A549 (cell line): ENCODE measurements at regions not wholly inside any gene's neighbourhood (a gene's known extent, or its start where the extent isn't known, plus 50 kb on each side); places are given as distances from the start of the nearest gene placed in this dataset.

Experiments
- ATAC-seq, 2 experiments: fragments of 200-7000 bp in 1 of 2; fragments of >200 bp in 1 of 2; cut with Nextera tagmentation in 1 of 2; cut with Tn5 transposase in 1 of 2; 3 replicates each; pipeline versions ENCODE4 v1.8.0 to v1.9.1; 2018 to 2020; ENCODE audit warnings: mild to moderate bottlenecking in 1 of 2, moderate library complexity in 1 of 2
- CTCF ChIA-PET: fragments of 300-600 bp; sonication (Branson Sonifier 250); formaldehyde crosslinking; extraction: SDS; loops from one replicate; lab custom pipeline; 2021; ENCODE audit warnings: antibody characterized with exemption, inconsistent platforms; lab: Yijun Ruan, JAX
- POLR2A ChIA-PET: fragments of 350-600 bp; formaldehyde crosslinking; extraction: SDS; loops from one replicate; lab custom pipeline; 2021; ENCODE audit warnings: antibody characterized with exemption, inconsistent platforms; lab: Yijun Ruan, JAX
- DNase-seq, 2 experiments: peaks; one replicate each; pipeline versions ENCODE4 v3.0.0 to v3.0.0-alpha.2; 2011 to 2016; ENCODE audit warnings: low read depth in 1 of 2, low spot score in 1 of 2
- FAIRE-seq: peaks from 2 replicates; lab custom pipeline; 2011; peaks lifted over from hg19 to GRCh38; lab: Jason Lieb, UNC
- H3K27ac ChIP-seq, 2 experiments: fragments of >200 bp; sonication (Bioruptor Twin); formaldehyde crosslinking; 3 replicates each; pipeline ENCODE4 v1.5.1; 2016 to 2017
- H3K4me1 ChIP-seq: fragments of >200 bp; sonication (Bioruptor Twin); formaldehyde crosslinking; 3 replicates; pipeline ENCODE4 v1.6.1; 2016
- H3K4me2 ChIP-seq: fragments of >200 bp; sonication (Bioruptor Twin); formaldehyde crosslinking; 3 replicates; pipeline ENCODE4 v1.6.1; 2016
- H3K4me3 ChIP-seq: fragments of >200 bp; sonication (Bioruptor Twin); formaldehyde crosslinking; 3 replicates; pipeline ENCODE4 v1.5.1; 2016
- H3K9me3 ChIP-seq: fragments of >200 bp; sonication (Bioruptor Twin); formaldehyde crosslinking; 3 replicates; pipeline ENCODE4 v1.6.1; 2016
- ATOH8 ChIP-seq: fragments of 250-450 bp; sonication (Bioruptor Pico); IDR thresholded peaks from 2 replicates; pipeline ENCODE4 v1.5.0; 2020; ENCODE audit warnings: low read depth, mild to moderate bottlenecking, moderate library complexity
- CBX8 ChIP-seq: fragments of 200-600 bp; sonication (generic); IDR thresholded peaks from 2 replicates; pipeline ENCODE4 v1.6.1; 2016
- CEBPB ChIP-seq, 2 experiments: fragments of >200 bp in 1 of 2; sonication (Bioruptor Twin) in 1 of 2; formaldehyde crosslinking in 1 of 2; IDR thresholded peaks; 2 replicates each; pipeline ENCODE4 v1.6.1; 2012 to 2016
- ESRRA ChIP-seq: fragments of 150-350 bp; IDR thresholded peaks from 2 replicates; pipeline ENCODE4 v1.6.1; 2014; ENCODE audit warnings: mild to moderate bottlenecking, low read length, borderline replicate concordance
- FOSB ChIP-seq: fragments of 250-450 bp; sonication (Bioruptor Pico); IDR thresholded peaks from 2 replicates; pipeline ENCODE4 v1.5.0; 2020; ENCODE audit warnings: mild to moderate bottlenecking, moderate library complexity
- FOSL2 ChIP-seq, 2 experiments: fragments of 450-650 bp in 1 of 2; fragments of >200 bp in 1 of 2; sonication (Bioruptor Twin) in 1 of 2; formaldehyde crosslinking; IDR thresholded peaks; 2 replicates each; pipeline versions ENCODE4 v1.5.0 to v1.6.1; 2016 to 2020; ENCODE audit warnings: mild to moderate bottlenecking in 1 of 2, moderate library complexity in 1 of 2
- FOXS1 ChIP-seq: fragments of 250-450 bp; sonication (Bioruptor Pico); IDR thresholded peaks from 2 replicates; pipeline ENCODE4 v1.5.0; 2020; ENCODE audit warnings: mild to moderate bottlenecking, moderate library complexity
- GATA3 ChIP-seq: IDR thresholded peaks from 2 replicates; pipeline ENCODE4 v1.6.1; 2012; ENCODE audit warnings: borderline replicate concordance
- HDAC2 ChIP-seq: fragments of 200-600 bp; sonication (generic); IDR thresholded peaks from 2 replicates; pipeline ENCODE4 v1.6.1; 2016
- HEYL ChIP-seq: fragments of 250-450 bp; sonication (Bioruptor Pico); IDR thresholded peaks from 2 replicates; pipeline ENCODE4 v1.8.0; 2021; ENCODE audit warnings: mild to moderate bottlenecking, moderate library complexity
- HMGXB4 ChIP-seq: fragments of 250-450 bp; sonication (Bioruptor Pico); IDR thresholded peaks from 2 replicates; pipeline ENCODE4 v1.5.0; 2021; ENCODE audit warnings: mild to moderate bottlenecking, moderate library complexity, borderline replicate concordance
- HOXA7 ChIP-seq: fragments of 250-450 bp; sonication (Bioruptor Pico); IDR thresholded peaks from 2 replicates; pipeline ENCODE4 v1.5.0; 2020; ENCODE audit warnings: mild to moderate bottlenecking, moderate library complexity
- HOXB5 ChIP-seq: fragments of 250-450 bp; sonication (Bioruptor Pico); IDR thresholded peaks from 2 replicates; pipeline ENCODE4 v1.5.0; 2020; ENCODE audit warnings: mild to moderate bottlenecking, moderate library complexity
- JUNB ChIP-seq: fragments of >200 bp; sonication (Bioruptor Twin); formaldehyde crosslinking; IDR thresholded peaks from 2 replicates; pipeline ENCODE4 v1.6.1; 2016
- KDM1A ChIP-seq: fragments of 200-600 bp; sonication (generic); IDR thresholded peaks from 2 replicates; pipeline ENCODE4 v1.6.1; 2016; ENCODE audit warnings: low read depth, mild to moderate bottlenecking
- KDM5A ChIP-seq: fragments of 200-600 bp; sonication (generic); IDR thresholded peaks from 2 replicates; pipeline ENCODE4 v1.6.1; 2016; ENCODE audit warnings: antibody characterized with exemption, mild to moderate bottlenecking
- MAFK ChIP-seq: fragments of 450-650 bp; IDR thresholded peaks from 2 replicates; pipeline ENCODE4 v1.6.1; 2014; ENCODE audit not compliant: partially characterized antibody
- MAX ChIP-seq: IDR thresholded peaks from 2 replicates; pipeline ENCODE4 v1.6.1; 2012
- MAZ ChIP-seq: fragments of 150-350 bp; IDR thresholded peaks from 2 replicates; pipeline ENCODE4 v1.6.1; 2014; ENCODE audit warnings: antibody characterized with exemption, low read depth, low read length, borderline replicate concordance
- MYC ChIP-seq: IDR thresholded peaks from 2 replicates; pipeline ENCODE4 v1.6.1; 2012; ENCODE audit warnings: mild to moderate bottlenecking, inconsistent platforms, low read length, improper control_type of control experiment, borderline replicate concordance
- NR3C1 ChIP-seq: fragments of >200 bp; sonication (Bioruptor Twin); formaldehyde crosslinking; IDR thresholded peaks from 3 replicates; pipeline ENCODE4 v1.6.1; 2017
- POLR2AphosphoS2 ChIP-seq: conservative IDR thresholded peaks from 2 replicates; pipeline ENCODE4 v1.6.1; 2012; ENCODE audit warnings: low read length, improper control_type of control experiment, inconsistent platforms
- RFX5 ChIP-seq: fragments of 450-650 bp; IDR thresholded peaks from 2 replicates; pipeline ENCODE4 v1.7.1; 2014; ENCODE audit warnings: antibody characterized with exemption, mild to moderate bottlenecking, moderate library complexity
- TFCP2L1 ChIP-seq: fragments of 250-450 bp; sonication (Bioruptor Pico); IDR thresholded peaks from 2 replicates; pipeline ENCODE4 v1.5.0; 2021; ENCODE audit warnings: mild to moderate bottlenecking
- TP53 ChIP-seq: fragments of 250-450 bp; sonication (Bioruptor Pico); IDR thresholded peaks from 2 replicates; pipeline ENCODE4 v1.5.0; 2021; ENCODE audit warnings: mild to moderate bottlenecking, moderate library complexity
- ZC3H11A ChIP-seq: fragments of 450-650 bp; IDR thresholded peaks from 2 replicates; pipeline ENCODE4 v1.6.1; 2014; ENCODE audit warnings: antibody characterized with exemption, mild to moderate bottlenecking
- ZSCAN20 ChIP-seq: fragments of 250-450 bp; sonication (Bioruptor Pico); IDR thresholded peaks from 2 replicates; pipeline ENCODE4 v1.8.0; 2022; ENCODE audit warnings: mild to moderate bottlenecking, moderate library complexity
- WGBS: methylation state at CpG from one replicate; pipeline ENCODE4 v1.1.6; 2017; ENCODE audit errors: missing lambda C conversion rate; 5-methylcytosine and 5-hydroxymethylcytosine counted together
- TF ChIP-seq, protein P1 (sequence below): fragments of >200 bp; sonication (Bioruptor Twin); formaldehyde crosslinking; IDR thresholded peaks from 3 replicates; pipeline ENCODE4 v1.6.1; 2016
- TF ChIP-seq, protein P2 (sequence below): fragments of 200-600 bp; sonication (generic); IDR thresholded peaks from 2 replicates; pipeline ENCODE4 v1.6.1; 2016; ENCODE audit warnings: antibody characterized with exemption, mild to moderate bottlenecking, moderate library complexity

DNA sequence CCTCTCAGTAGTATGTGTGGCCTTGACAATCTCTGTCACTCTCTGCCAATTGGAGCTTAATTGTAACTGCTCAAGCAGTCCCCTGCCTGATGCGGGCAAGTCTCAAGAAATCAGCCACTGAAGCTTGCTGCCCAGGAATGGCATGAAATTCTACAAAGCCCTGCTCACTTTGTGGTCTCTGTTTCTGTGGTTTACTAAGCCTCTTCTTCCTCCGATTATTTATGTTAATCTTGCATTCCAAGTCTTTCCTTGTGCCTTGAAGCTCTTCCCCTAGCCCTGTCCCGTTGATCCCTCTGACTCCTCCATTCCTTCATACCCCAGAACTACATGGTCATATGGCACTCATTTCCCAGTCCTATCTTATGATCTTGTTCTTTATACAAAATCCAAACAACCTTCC lies 489.3 kb upstream of the CHST9 start:
- TF ChIP-seq RFX5, result no peak
- TF ChIP-seq MAX, result no peak
- no peak for TF ChIP-seq FOXS1
- H3K9me3 ChIP-seq, result no peaks in the 10 kb centered on the region
- H3K4me2 ChIP-seq, result no peak overlapping the region
- ChIA-PET CTCF (no interaction called here), POLR2A (no interaction called here)
- WGBS, result 19% methylated on average over 3 of the region's 3 CpGs
- no peak overlapping the region for H3K27ac ChIP-seq
- ATAC-seq (no peak), DNase-seq (no peak), FAIRE-seq (no peak)
- no peak overlapping the region for H3K4me3 ChIP-seq
- H3K4me1 ChIP-seq, result no peaks in the 10 kb centered on the region

GRCh38 chr18:27673861-27674260 lies 488.8 kb upstream of the CHST9 start:
- H3K27ac ChIP-seq, result no peak overlapping the region
- CTCF ChIA-PET, result no interaction called here
- TF ChIP-seq HOXA7 (CRISPR knock-in tag), result no peak
- no peak for TF ChIP-seq FOXS1
- no peak for TF ChIP-seq CEBPB (IDR thresholded peaks at IDR 0.05)
- TF ChIP-seq MYC, result no peak
- TF ChIP-seq, protein P1, sequence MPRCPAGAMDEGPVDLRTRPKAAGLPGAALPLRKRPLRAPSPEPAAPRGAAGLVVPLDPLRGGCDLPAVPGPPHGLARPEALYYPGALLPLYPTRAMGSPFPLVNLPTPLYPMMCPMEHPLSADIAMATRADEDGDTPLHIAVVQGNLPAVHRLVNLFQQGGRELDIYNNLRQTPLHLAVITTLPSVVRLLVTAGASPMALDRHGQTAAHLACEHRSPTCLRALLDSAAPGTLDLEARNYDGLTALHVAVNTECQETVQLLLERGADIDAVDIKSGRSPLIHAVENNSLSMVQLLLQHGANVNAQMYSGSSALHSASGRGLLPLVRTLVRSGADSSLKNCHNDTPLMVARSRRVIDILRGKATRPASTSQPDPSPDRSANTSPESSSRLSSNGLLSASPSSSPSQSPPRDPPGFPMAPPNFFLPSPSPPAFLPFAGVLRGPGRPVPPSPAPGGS, result no peak
- no peak for TF ChIP-seq HDAC2
- no peak for TF ChIP-seq TFCP2L1 (CRISPR knock-in tag)
- TF ChIP-seq ZC3H11A, result no peak
- no peak for TF ChIP-seq KDM5A
- TF ChIP-seq CBX8, result no peak
- no peak for TF ChIP-seq POLR2AphosphoS2
- no peak for TF ChIP-seq ESRRA
- TF ChIP-seq MAZ, result no peak
- TF ChIP-seq ATOH8 (CRISPR knock-in tag), result no peak
- no peak for TF ChIP-seq GATA3
- no peak for TF ChIP-seq TP53 (CRISPR knock-in tag)
- TF ChIP-seq KDM1A, result no peak
- no peak for TF ChIP-seq JUNB
- TF ChIP-seq, all 56 proteins: peak for 0
- Histone ChIP-seq H3K4me3 (no peak overlapping the region), H3K4me1 (no peaks in the 10 kb centered on the region), H3K9me3 (no peaks in the 10 kb centered on the region), H3K4me2 (no peak overlapping the region)
- ATAC-seq, result no peak
- no peak for FAIRE-seq
- POLR2A ChIA-PET, result no interaction called here
- no peak for DNase-seq
- no CpG with 5 or more reads among the region's 27 CpGs for WGBS

DNA sequence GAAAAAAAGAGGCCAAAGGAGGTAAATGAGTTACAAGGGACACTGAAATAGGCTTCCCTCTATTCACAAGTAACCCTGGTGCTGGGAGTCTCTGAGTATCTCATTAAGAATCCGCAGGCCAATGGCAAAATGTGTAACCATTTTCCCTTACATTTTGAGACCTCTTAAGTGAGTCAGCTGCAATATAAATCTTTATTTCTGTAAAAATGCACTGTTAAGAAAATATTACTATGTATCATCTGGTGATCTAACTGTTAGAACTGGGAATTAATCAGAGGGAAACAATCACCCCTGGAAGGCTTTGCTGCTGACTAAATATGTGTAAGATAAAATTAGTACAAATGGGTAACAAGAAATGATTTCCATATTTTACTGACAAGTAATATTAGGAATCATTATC lies 483.1 kb upstream of the CHST9 start:
- ChIA-PET CTCF (no interaction called here), POLR2A (no interaction called here)
- no peak overlapping the region for H3K4me3 ChIP-seq
- H3K9me3 ChIP-seq, result no peaks in the 10 kb centered on the region
- no peak overlapping the region for H3K4me2 ChIP-seq
- no peak overlapping the region for H3K27ac ChIP-seq
- FAIRE-seq (no peak), DNase-seq (no peak), ATAC-seq (no peak)
- 74% methylated on average over 1 of the region's 1 CpG for WGBS
- no peaks in the 10 kb centered on the region for H3K4me1 ChIP-seq
- TF ChIP-seq HOXB5 (CRISPR knock-in tag) (no peak), ZSCAN20 (CRISPR knock-in tag) (no peak), MAFK (no peak), NR3C1 (no peak), FOSB (CRISPR knock-in tag) (no peak), FOSL2 (IDR thresholded peaks at IDR 0.05) (no peak), FOSL2 (CRISPR knock-in tag; IDR thresholded peaks at IDR 0.05) (no peak), CBX8 (no peak), HMGXB4 (no peak), HEYL (CRISPR knock-in tag) (no peak), KDM1A (no peak), TP53 (CRISPR knock-in tag) (no peak)
- TF ChIP-seq, protein P2, sequence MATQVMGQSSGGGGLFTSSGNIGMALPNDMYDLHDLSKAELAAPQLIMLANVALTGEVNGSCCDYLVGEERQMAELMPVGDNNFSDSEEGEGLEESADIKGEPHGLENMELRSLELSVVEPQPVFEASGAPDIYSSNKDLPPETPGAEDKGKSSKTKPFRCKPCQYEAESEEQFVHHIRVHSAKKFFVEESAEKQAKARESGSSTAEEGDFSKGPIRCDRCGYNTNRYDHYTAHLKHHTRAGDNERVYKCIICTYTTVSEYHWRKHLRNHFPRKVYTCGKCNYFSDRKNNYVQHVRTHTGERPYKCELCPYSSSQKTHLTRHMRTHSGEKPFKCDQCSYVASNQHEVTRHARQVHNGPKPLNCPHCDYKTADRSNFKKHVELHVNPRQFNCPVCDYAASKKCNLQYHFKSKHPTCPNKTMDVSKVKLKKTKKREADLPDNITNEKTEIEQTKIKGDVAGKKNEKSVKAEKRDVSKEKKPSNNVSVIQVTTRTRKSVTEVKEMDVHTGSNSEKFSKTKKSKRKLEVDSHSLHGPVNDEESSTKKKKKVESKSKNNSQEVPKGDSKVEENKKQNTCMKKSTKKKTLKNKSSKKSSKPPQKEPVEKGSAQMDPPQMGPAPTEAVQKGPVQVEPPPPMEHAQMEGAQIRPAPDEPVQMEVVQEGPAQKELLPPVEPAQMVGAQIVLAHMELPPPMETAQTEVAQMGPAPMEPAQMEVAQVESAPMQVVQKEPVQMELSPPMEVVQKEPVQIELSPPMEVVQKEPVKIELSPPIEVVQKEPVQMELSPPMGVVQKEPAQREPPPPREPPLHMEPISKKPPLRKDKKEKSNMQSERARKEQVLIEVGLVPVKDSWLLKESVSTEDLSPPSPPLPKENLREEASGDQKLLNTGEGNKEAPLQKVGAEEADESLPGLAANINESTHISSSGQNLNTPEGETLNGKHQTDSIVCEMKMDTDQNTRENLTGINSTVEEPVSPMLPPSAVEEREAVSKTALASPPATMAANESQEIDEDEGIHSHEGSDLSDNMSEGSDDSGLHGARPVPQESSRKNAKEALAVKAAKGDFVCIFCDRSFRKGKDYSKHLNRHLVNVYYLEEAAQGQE, result no peak
